ENCODE measurements at regions not wholly inside any gene's neighbourhood (a gene's known extent, or its start where the extent isn't known, plus 50 kb on each side); places are given as distances from the start of the nearest gene placed in this dataset.

DNA sequence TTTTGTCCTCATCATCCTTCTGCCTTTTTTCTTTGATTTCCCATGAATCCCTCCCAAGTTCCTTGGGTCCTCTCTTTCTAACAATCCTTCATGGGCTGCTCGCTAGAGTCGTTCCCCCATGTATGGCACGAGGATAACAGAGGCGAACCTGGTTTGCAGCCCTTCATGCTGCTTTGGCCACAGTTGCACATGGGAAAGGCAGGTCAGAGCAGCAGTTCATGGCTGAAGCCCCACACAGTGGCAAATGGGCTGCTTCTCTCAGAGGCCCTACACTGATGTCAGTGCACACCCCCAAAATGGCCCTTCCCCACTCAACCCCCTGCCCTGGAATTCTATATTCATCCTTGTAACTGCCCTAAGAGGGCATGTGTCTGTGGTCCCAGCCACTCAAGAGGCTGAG lies 335.4 kb upstream of the IGF1R start:
- TF ChIP-seq, protein P1, sequence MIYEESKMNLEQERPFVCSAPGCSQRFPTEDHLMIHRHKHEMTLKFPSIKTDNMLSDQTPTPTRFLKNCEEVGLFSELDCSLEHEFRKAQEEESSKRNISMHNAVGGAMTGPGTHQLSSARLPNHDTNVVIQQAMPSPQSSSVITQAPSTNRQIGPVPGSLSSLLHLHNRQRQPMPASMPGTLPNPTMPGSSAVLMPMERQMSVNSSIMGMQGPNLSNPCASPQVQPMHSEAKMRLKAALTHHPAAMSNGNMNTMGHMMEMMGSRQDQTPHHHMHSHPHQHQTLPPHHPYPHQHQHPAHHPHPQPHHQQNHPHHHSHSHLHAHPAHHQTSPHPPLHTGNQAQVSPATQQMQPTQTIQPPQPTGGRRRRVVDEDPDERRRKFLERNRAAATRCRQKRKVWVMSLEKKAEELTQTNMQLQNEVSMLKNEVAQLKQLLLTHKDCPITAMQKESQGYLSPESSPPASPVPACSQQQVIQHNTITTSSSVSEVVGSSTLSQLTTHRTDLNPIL (CRISPR knock-in tag; IDR thresholded peaks at IDR 0.05): no peak
- TF ChIP-seq NFYB (IDR thresholded peaks at IDR 0.05; ENCODE audit: extremely low read depth, insufficient read length) (no peak), SP1 (CRISPR knock-in tag; IDR thresholded peaks at IDR 0.05) (no peak), ESRRA (IDR thresholded peaks at IDR 0.05; ENCODE audit: borderline replicate concordance, low read depth) (no peak), TAF1 (IDR thresholded peaks at IDR 0.05; ENCODE audit: control insufficient read depth, extremely low read depth, insufficient read depth, low read length, severe bottlenecking) (no peak), GABPA (tag; conservative IDR thresholded peaks at IDR 0.05; ENCODE audit: low read depth) (no peak), EZH2 (IDR thresholded peaks at IDR 0.05; ENCODE audit: borderline replicate concordance, low read depth, low read length) (no peak)
- TF ChIP-seq, protein P2, sequence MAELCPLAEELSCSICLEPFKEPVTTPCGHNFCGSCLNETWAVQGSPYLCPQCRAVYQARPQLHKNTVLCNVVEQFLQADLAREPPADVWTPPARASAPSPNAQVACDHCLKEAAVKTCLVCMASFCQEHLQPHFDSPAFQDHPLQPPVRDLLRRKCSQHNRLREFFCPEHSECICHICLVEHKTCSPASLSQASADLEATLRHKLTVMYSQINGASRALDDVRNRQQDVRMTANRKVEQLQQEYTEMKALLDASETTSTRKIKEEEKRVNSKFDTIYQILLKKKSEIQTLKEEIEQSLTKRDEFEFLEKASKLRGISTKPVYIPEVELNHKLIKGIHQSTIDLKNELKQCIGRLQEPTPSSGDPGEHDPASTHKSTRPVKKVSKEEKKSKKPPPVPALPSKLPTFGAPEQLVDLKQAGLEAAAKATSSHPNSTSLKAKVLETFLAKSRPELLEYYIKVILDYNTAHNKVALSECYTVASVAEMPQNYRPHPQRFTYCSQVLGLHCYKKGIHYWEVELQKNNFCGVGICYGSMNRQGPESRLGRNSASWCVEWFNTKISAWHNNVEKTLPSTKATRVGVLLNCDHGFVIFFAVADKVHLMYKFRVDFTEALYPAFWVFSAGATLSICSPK (IDR thresholded peaks at IDR 0.05; ENCODE audit: borderline replicate concordance): no peak
- TF ChIP-seq, protein P3, sequence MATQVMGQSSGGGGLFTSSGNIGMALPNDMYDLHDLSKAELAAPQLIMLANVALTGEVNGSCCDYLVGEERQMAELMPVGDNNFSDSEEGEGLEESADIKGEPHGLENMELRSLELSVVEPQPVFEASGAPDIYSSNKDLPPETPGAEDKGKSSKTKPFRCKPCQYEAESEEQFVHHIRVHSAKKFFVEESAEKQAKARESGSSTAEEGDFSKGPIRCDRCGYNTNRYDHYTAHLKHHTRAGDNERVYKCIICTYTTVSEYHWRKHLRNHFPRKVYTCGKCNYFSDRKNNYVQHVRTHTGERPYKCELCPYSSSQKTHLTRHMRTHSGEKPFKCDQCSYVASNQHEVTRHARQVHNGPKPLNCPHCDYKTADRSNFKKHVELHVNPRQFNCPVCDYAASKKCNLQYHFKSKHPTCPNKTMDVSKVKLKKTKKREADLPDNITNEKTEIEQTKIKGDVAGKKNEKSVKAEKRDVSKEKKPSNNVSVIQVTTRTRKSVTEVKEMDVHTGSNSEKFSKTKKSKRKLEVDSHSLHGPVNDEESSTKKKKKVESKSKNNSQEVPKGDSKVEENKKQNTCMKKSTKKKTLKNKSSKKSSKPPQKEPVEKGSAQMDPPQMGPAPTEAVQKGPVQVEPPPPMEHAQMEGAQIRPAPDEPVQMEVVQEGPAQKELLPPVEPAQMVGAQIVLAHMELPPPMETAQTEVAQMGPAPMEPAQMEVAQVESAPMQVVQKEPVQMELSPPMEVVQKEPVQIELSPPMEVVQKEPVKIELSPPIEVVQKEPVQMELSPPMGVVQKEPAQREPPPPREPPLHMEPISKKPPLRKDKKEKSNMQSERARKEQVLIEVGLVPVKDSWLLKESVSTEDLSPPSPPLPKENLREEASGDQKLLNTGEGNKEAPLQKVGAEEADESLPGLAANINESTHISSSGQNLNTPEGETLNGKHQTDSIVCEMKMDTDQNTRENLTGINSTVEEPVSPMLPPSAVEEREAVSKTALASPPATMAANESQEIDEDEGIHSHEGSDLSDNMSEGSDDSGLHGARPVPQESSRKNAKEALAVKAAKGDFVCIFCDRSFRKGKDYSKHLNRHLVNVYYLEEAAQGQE (IDR thresholded peaks at IDR 0.05; ENCODE audit: borderline replicate concordance): no peak
- TF ChIP-seq, protein P3 (CRISPR knock-in tag; IDR thresholded peaks at IDR 0.05; ENCODE audit: low read depth): no peak
- TF ChIP-seq, protein P4, sequence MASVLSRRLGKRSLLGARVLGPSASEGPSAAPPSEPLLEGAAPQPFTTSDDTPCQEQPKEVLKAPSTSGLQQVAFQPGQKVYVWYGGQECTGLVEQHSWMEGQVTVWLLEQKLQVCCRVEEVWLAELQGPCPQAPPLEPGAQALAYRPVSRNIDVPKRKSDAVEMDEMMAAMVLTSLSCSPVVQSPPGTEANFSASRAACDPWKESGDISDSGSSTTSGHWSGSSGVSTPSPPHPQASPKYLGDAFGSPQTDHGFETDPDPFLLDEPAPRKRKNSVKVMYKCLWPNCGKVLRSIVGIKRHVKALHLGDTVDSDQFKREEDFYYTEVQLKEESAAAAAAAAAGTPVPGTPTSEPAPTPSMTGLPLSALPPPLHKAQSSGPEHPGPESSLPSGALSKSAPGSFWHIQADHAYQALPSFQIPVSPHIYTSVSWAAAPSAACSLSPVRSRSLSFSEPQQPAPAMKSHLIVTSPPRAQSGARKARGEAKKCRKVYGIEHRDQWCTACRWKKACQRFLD (CRISPR knock-in tag; IDR thresholded peaks at IDR 0.05): no peak
- TF ChIP-seq, protein P5, sequence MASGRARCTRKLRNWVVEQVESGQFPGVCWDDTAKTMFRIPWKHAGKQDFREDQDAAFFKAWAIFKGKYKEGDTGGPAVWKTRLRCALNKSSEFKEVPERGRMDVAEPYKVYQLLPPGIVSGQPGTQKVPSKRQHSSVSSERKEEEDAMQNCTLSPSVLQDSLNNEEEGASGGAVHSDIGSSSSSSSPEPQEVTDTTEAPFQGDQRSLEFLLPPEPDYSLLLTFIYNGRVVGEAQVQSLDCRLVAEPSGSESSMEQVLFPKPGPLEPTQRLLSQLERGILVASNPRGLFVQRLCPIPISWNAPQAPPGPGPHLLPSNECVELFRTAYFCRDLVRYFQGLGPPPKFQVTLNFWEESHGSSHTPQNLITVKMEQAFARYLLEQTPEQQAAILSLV (tag; IDR thresholded peaks at IDR 0.05): no peak
- TF ChIP-seq, protein P6, sequence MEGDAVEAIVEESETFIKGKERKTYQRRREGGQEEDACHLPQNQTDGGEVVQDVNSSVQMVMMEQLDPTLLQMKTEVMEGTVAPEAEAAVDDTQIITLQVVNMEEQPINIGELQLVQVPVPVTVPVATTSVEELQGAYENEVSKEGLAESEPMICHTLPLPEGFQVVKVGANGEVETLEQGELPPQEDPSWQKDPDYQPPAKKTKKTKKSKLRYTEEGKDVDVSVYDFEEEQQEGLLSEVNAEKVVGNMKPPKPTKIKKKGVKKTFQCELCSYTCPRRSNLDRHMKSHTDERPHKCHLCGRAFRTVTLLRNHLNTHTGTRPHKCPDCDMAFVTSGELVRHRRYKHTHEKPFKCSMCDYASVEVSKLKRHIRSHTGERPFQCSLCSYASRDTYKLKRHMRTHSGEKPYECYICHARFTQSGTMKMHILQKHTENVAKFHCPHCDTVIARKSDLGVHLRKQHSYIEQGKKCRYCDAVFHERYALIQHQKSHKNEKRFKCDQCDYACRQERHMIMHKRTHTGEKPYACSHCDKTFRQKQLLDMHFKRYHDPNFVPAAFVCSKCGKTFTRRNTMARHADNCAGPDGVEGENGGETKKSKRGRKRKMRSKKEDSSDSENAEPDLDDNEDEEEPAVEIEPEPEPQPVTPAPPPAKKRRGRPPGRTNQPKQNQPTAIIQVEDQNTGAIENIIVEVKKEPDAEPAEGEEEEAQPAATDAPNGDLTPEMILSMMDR (IDR thresholded peaks at IDR 0.05 in 2 of 3, conservative IDR thresholded peaks at IDR 0.05 in 1 of 3; ENCODE audit: insufficient read depth in 2 of 3, low read depth in 1 of 3, low read length in 3 of 3): no peak
